H1 (cell line): ENCODE measurements at regions not wholly inside any gene's neighbourhood (a gene's known extent, or its start where the extent isn't known, plus 50 kb on each side); places are given as distances from the start of the nearest gene placed in this dataset.

Experiments
- CTCF ChIA-PET: fragments of 300-600 bp; sonication (Branson Sonifier 250); formaldehyde crosslinking; loops from one replicate; lab custom pipeline; 2021; ENCODE audit not compliant: partially characterized antibody; lab: Charles Lee
- POLR2A ChIA-PET: fragments of 300-600 bp; sonication (Branson Sonifier 250); formaldehyde crosslinking; loops from one replicate; lab custom pipeline; 2021; ENCODE audit warnings: inconsistent platforms; ENCODE audit not compliant: partially characterized antibody; lab: Charles Lee
- DNase-seq, 2 experiments: peaks; one replicate each; pipeline versions ENCODE4 v3.0.0 to v3.0.0-alpha.2; 2010 to 2022; ENCODE audit warnings: low spot score in 2 of 2, low read depth in 1 of 2, mixed read lengths in 1 of 2
- FAIRE-seq: peaks from 2 replicates; lab custom pipeline; 2011; peaks lifted over from hg19 to GRCh38; lab: Jason Lieb, UNC
- H2AFZ ChIP-seq: 2 replicates; pipeline ENCODE4 v1.8.1; 2012; ENCODE audit warnings: low read length, inconsistent platforms
- H2AK5ac ChIP-seq: 2 replicates; pipeline ENCODE4 v1.6.1; 2013; ENCODE audit warnings: low read depth, low read length
- H2BK120ac ChIP-seq: replicated peaks from 2 replicates; pipeline ENCODE3; 2013; ENCODE audit warnings: low read depth, low read length, inconsistent platforms
- H2BK12ac ChIP-seq: 2 replicates; pipeline ENCODE4 v1.6.1; 2013; ENCODE audit warnings: low read depth, low read length
- H2BK15ac ChIP-seq: 2 replicates; pipeline ENCODE4 v1.6.1; 2013; ENCODE audit warnings: low read length
- H2BK20ac ChIP-seq: 2 replicates; pipeline ENCODE4 v1.6.1; 2013; ENCODE audit warnings: low read length
- H2BK5ac ChIP-seq: 2 replicates; pipeline ENCODE4 v1.6.1; 2013; ENCODE audit warnings: low read depth, low read length
- H3K14ac ChIP-seq: 2 replicates; pipeline ENCODE4 v1.6.1; 2013; ENCODE audit warnings: inconsistent platforms; ENCODE audit not compliant: insufficient read length
- H3K18ac ChIP-seq: 2 replicates; pipeline ENCODE4 v1.6.1; 2013; ENCODE audit warnings: low read length; ENCODE audit errors: extremely low read depth
- H3K23ac ChIP-seq: 2 replicates; pipeline ENCODE4 v1.6.1; 2013; ENCODE audit warnings: inconsistent platforms; ENCODE audit not compliant: insufficient read length
- H3K23me2 ChIP-seq: 2 replicates; pipeline ENCODE4 v1.6.1; 2013; ENCODE audit warnings: low read depth, low read length
- H3K27ac ChIP-seq: 2 replicates; pipeline ENCODE4 v1.6.1; 2011; ENCODE audit warnings: low read depth, low read length, inconsistent platforms
- H3K27me3 ChIP-seq, 4 experiments: replicated peaks in 1 of 4; 1 replicate in 1 of 4; 2 replicates in 3 of 4; pipeline versions ENCODE4 v1.6.1 to v1.8.1; 2011 to 2013; ENCODE audit warnings: low read length in 3 of 4, mild to moderate bottlenecking in 3 of 4, inconsistent platforms in 2 of 4, mixed read lengths in 2 of 4, moderate library complexity in 1 of 4; ENCODE audit not compliant: control insufficient read depth in 3 of 4, insufficient read depth in 3 of 4; ENCODE audit errors: extremely low read depth in 1 of 4
- H3K36me3 ChIP-seq, 4 experiments: 2 replicates each; pipeline versions ENCODE4 v1.6.1 to v1.8.1; 2011 to 2013; ENCODE audit warnings: mild to moderate bottlenecking in 4 of 4, low read length in 3 of 4, moderate library complexity in 2 of 4, control low read depth in 1 of 4, inconsistent platforms in 1 of 4; ENCODE audit not compliant: insufficient read depth in 4 of 4, control insufficient read depth in 2 of 4
- H3K4ac ChIP-seq: replicated peaks from 2 replicates; pipeline ENCODE3; 2013; ENCODE audit warnings: low read length, low read depth, mixed read lengths, inconsistent platforms; ENCODE audit not compliant: insufficient read length
- H3K4me1 ChIP-seq, 4 experiments: replicated peaks in 1 of 4; 1 replicate in 1 of 4; 2 replicates in 3 of 4; pipeline versions ENCODE4 v1.6.1 to v1.8.1; 2011 to 2013; ENCODE audit warnings: low read length in 3 of 4, inconsistent platforms in 2 of 4, mixed read lengths in 1 of 4; ENCODE audit not compliant: insufficient read depth in 4 of 4, control insufficient read depth in 3 of 4
- H3K4me2 ChIP-seq, 2 experiments: 2 replicates each; pipeline versions ENCODE4 v1.6.1 to v1.8.1; 2011 to 2013; ENCODE audit warnings: low read depth in 2 of 2, low read length in 2 of 2, control low read depth in 1 of 2, inconsistent platforms in 1 of 2, mild to moderate bottlenecking in 1 of 2; ENCODE audit not compliant: insufficient read depth in 1 of 2
- H3K4me3 ChIP-seq, 4 experiments: fragments of 200-600, 300-600 bp in 1 of 4; sonication (generic), shearing (Covaris generic), sonication (Bioruptor Twin) in 1 of 4; 2 replicates each; pipeline versions ENCODE4 v1.5.1 to v1.8.1; 2011 to 2016; ENCODE audit warnings: low read length in 4 of 4, low read depth in 3 of 4, control low read depth in 2 of 4, inconsistent platforms in 2 of 4, mild to moderate bottlenecking in 2 of 4, mixed read lengths in 1 of 4, moderate library complexity in 1 of 4; ENCODE audit not compliant: insufficient read depth in 2 of 4; ENCODE audit errors: extremely low read depth in 1 of 4
- H3K56ac ChIP-seq: replicated peaks from 2 replicates; pipeline ENCODE3; 2013; ENCODE audit warnings: low read depth, mild to moderate bottlenecking, mixed read lengths, low read length, inconsistent platforms; ENCODE audit not compliant: insufficient read length
- H3K79me1 ChIP-seq: 2 replicates; pipeline ENCODE4 v1.6.1; 2013; ENCODE audit warnings: low read depth, low read length, control low read depth
- H3K79me2 ChIP-seq, 2 experiments: 2 replicates each; pipeline versions ENCODE4 v1.6.1 to v1.8.1; 2012 to 2013; ENCODE audit warnings: low read length in 2 of 2, mild to moderate bottlenecking in 2 of 2, inconsistent platforms in 1 of 2; ENCODE audit not compliant: insufficient read depth in 2 of 2, control insufficient read depth in 1 of 2
- H3K9ac ChIP-seq, 4 experiments: replicated peaks in 1 of 4; 1 replicate in 1 of 4; 2 replicates in 3 of 4; pipeline versions ENCODE4 v1.6.1 to v1.8.1; 2011 to 2013; ENCODE audit warnings: low read depth in 3 of 4, low read length in 3 of 4, control low read depth in 2 of 4, mild to moderate bottlenecking in 2 of 4, moderate library complexity in 2 of 4, inconsistent platforms in 1 of 4; ENCODE audit errors: extremely low read depth in 1 of 4
- H3K9me3 ChIP-seq, 2 experiments: 2 replicates each; pipeline versions ENCODE4 v1.6.1 to v1.8.1; 2012 to 2013; ENCODE audit warnings: mild to moderate bottlenecking in 2 of 2, moderate library complexity in 2 of 2, control low read depth in 1 of 2, inconsistent platforms in 1 of 2, low read depth in 1 of 2, low read length in 1 of 2, mixed read lengths in 1 of 2; ENCODE audit not compliant: insufficient read depth in 2 of 2
- H4K20me1 ChIP-seq, 2 experiments: replicated peaks in 1 of 2; 2 replicates each; pipeline versions ENCODE3 to v1.8.1; 2011 to 2013; ENCODE audit warnings: inconsistent platforms in 2 of 2, low read length in 2 of 2, mild to moderate bottlenecking in 1 of 2; ENCODE audit not compliant: insufficient read depth in 2 of 2, control insufficient read depth in 1 of 2
- H4K5ac ChIP-seq: 2 replicates; pipeline ENCODE4 v1.6.1; 2013; ENCODE audit warnings: low read length, low read depth, mixed read lengths, inconsistent platforms; ENCODE audit not compliant: insufficient read length
- H4K8ac ChIP-seq: 2 replicates; pipeline ENCODE4 v1.8.0; 2013; ENCODE audit warnings: mild to moderate bottlenecking, moderate library complexity, low read length, inconsistent platforms; ENCODE audit not compliant: insufficient read depth; ENCODE audit errors: extremely low read depth
- H4K91ac ChIP-seq: replicated peaks from 2 replicates; pipeline ENCODE3; 2013; ENCODE audit warnings: low read length, mixed read lengths, inconsistent platforms; ENCODE audit not compliant: insufficient read length
- BACH1 ChIP-seq: IDR thresholded peaks from 2 replicates; pipeline ENCODE4 v1.6.1; 2012; ENCODE audit warnings: low read length, improper control_type of control experiment
- BCL11A ChIP-seq, 2 experiments: IDR thresholded peaks; one replicate each; pipeline ENCODE4 v1.6.1; 2011; ENCODE audit warnings: low read depth in 2 of 2, low read length in 2 of 2, mild to moderate bottlenecking in 2 of 2
- BRCA1 ChIP-seq: IDR thresholded peaks from 2 replicates; pipeline ENCODE4 v1.6.1; 2012; ENCODE audit warnings: low read depth, low read length, improper control_type of control experiment
- HDAC6 ChIP-seq: IDR thresholded peaks from one replicate; pipeline ENCODE4 v1.7.1; 2012; ENCODE audit warnings: low read depth, mild to moderate bottlenecking, inconsistent platforms, low read length, moderate library complexity
- KDM4A ChIP-seq: IDR thresholded peaks from one replicate; pipeline ENCODE4 v1.7.1; 2012; ENCODE audit warnings: low read depth, mild to moderate bottlenecking, moderate library complexity, low read length, inconsistent platforms; ENCODE audit not compliant: severe bottlenecking
- MAX ChIP-seq: IDR thresholded peaks from 2 replicates; pipeline ENCODE4 v1.6.1; 2012; ENCODE audit warnings: inconsistent platforms
- NANOG ChIP-seq: IDR thresholded peaks from 2 replicates; pipeline ENCODE4 v1.6.1; 2011; ENCODE audit warnings: low read length, low read depth, mild to moderate bottlenecking, inconsistent platforms; ENCODE audit not compliant: insufficient read depth, poor library complexity, severe bottlenecking
- POLR2A ChIP-seq, 2 experiments: IDR thresholded peaks; 1 replicate in 1 of 2; 2 replicates in 1 of 2; pipeline ENCODE4 v1.6.1; 2011; ENCODE audit warnings: low read depth in 2 of 2, low read length in 2 of 2, mild to moderate bottlenecking in 2 of 2; ENCODE audit errors: control extremely low read depth in 1 of 2
- RBBP5 ChIP-seq: IDR thresholded peaks from 2 replicates; pipeline ENCODE4 v1.7.1; 2012; ENCODE audit warnings: low read depth, mild to moderate bottlenecking, inconsistent platforms, low read length, moderate library complexity, borderline replicate concordance
- SIN3A ChIP-seq, 2 experiments: IDR thresholded peaks in 1 of 2; conservative IDR thresholded peaks in 1 of 2; 2 replicates each; pipeline ENCODE4 v1.6.1; 2011 to 2012; ENCODE audit warnings: low read length in 2 of 2, improper control_type of control experiment in 1 of 2, low read depth in 1 of 2, mild to moderate bottlenecking in 1 of 2
- SP4 ChIP-seq: IDR thresholded peaks from 2 replicates; pipeline ENCODE4 v1.6.1; 2012; ENCODE audit warnings: low read length, inconsistent platforms
- TEAD4 ChIP-seq: IDR thresholded peaks from 2 replicates; pipeline ENCODE4 v1.6.1; 2012; ENCODE audit warnings: low read depth, low read length, inconsistent platforms, mixed read lengths
- WGBS, 2 experiments: shearing (Covaris generic) in 1 of 2; methylation state at CpG; one replicate each; pipeline versions ENCODE4 v1.1.6 to v1.1.7; 2013 to 2015; ENCODE audit warnings: low lambda C conversion rate in 2 of 2, mixed read lengths in 2 of 2, inconsistent platforms in 1 of 2, low coverage in 1 of 2, missing lambda C conversion rate in 1 of 2; ENCODE audit not compliant: insufficient replicate concordance in 2 of 2, insufficient coverage in 1 of 2, insufficient read length in 1 of 2; ENCODE audit errors: extremely low coverage in 1 of 2, missing lambda C conversion rate in 1 of 2; 5-methylcytosine and 5-hydroxymethylcytosine counted together

GRCh38 chr10:42976351-42977031 is 100.4 kb upstream of the RET start:
- ChIA-PET POLR2A (interaction anchor here (0.7 kb wide), 1 partner anchor 160 kb away, joined by 3 read pairs; no protein-coding TSS in a partner anchor), CTCF (interaction anchor here (0.5 to 1.5 kb wide), 6 partner anchors 87 to 228 kb away, joined by 3 to 5 read pairs (median 4); no protein-coding TSS in a partner anchor)
- Histone ChIP-seq H3K36me3 (no peaks in the 10 kb centered on the region), H2BK20ac (no peak overlapping the region), H3K27ac (no peak overlapping the region), H3K79me1 (no peaks in the 10 kb centered on the region), H3K18ac (no peak overlapping the region), H4K20me1 (peaks cover 0 to 1% of the 10 kb centered on the region in 2 experiments), H3K79me2 (no peaks in the 10 kb centered on the region), H2AK5ac (no peak overlapping the region), H3K4me2 (no peak overlapping the region), H3K4me1 (peaks cover 0 to 4% (median 0%) of the 10 kb centered on the region in 4 experiments; a peak in 1 of 7 replicates), H4K8ac (no peak overlapping the region; the same call in 1 of the 2 replicates), H2AFZ (no peak overlapping the region), H3K14ac (no peak overlapping the region), H3K27me3 (no peaks in the 10 kb centered on the region; a peak in 1 of 7 replicates), H4K5ac (no peak overlapping the region), H2BK12ac (no peak overlapping the region), H3K4me3 (no peak overlapping the region), H3K56ac (no peak overlapping the region), H2BK15ac (no peak overlapping the region), H3K4ac (no peak overlapping the region), H2BK5ac (no peak overlapping the region), H3K9me3 (no peaks in the 10 kb centered on the region), H2BK120ac (no peak overlapping the region), H4K91ac (no peak overlapping the region), H3K23me2 (no peaks in the 10 kb centered on the region), H3K9ac (no peak overlapping the region), H3K23ac (no peak overlapping the region)
- 87% methylated on average over 7 of the region's 7 CpGs; no CpG with 5 or more reads in 1 of the 2 experiments for WGBS, 2 experiments
- DNase-seq (no peak), FAIRE-seq (no peak)
- TF ChIP-seq RBBP5 = no peak
- TF ChIP-seq HDAC6 = no peak
- no peak for TF ChIP-seq MAX
- no peak for TF ChIP-seq BRCA1
- no peak for TF ChIP-seq SIN3A (conservative IDR thresholded peaks at IDR 0.05 in 1 of 2, IDR thresholded peaks at IDR 0.05 in 1 of 2; ENCODE audit: low read depth in 1 of 2, low read length in 2 of 2)
- no peak for TF ChIP-seq BCL11A (IDR thresholded peaks at IDR 0.05; ENCODE audit: low read depth in 2 of 2, low read length in 2 of 2)
- TF ChIP-seq POLR2A (IDR thresholded peaks at IDR 0.05; ENCODE audit: control extremely low read depth in 1 of 2, low read depth in 2 of 2, low read length in 2 of 2) = no peak
- no peak for TF ChIP-seq TEAD4
- TF ChIP-seq SP4 = no peak
- no peak for TF ChIP-seq BACH1
- TF ChIP-seq NANOG = no peak
- no peak for TF ChIP-seq KDM4A
